ENCODE measurements at regions not wholly inside any gene's neighbourhood (a gene's known extent, or its start where the extent isn't known, plus 50 kb on each side); places are given as distances from the start of the nearest gene placed in this dataset.

DNA sequence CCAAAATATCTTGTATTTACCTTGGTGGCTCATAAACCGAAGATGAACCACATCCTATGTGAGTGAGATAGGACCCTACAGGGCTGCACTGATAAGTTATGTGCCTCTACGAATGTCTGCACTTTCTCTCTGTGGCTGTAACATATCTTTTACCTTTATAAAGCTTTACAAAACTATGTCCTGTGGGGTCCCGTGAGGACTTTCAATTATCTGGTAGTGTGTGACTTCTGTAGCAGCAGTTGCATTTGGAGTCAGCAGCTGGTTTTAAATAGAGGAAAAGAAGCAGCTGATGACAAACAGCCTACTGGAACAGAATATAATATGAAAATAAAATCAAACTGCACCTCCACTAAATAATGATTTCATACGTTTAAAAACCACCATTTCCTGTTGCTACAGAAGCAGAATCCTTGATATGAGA lies 222.4 kb upstream of the GNAI1 start:
- TF ChIP-seq, protein P1, sequence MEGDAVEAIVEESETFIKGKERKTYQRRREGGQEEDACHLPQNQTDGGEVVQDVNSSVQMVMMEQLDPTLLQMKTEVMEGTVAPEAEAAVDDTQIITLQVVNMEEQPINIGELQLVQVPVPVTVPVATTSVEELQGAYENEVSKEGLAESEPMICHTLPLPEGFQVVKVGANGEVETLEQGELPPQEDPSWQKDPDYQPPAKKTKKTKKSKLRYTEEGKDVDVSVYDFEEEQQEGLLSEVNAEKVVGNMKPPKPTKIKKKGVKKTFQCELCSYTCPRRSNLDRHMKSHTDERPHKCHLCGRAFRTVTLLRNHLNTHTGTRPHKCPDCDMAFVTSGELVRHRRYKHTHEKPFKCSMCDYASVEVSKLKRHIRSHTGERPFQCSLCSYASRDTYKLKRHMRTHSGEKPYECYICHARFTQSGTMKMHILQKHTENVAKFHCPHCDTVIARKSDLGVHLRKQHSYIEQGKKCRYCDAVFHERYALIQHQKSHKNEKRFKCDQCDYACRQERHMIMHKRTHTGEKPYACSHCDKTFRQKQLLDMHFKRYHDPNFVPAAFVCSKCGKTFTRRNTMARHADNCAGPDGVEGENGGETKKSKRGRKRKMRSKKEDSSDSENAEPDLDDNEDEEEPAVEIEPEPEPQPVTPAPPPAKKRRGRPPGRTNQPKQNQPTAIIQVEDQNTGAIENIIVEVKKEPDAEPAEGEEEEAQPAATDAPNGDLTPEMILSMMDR (IDR thresholded peaks at IDR 0.05; ENCODE audit: extremely low read depth in 1 of 2, insufficient read depth in 1 of 2, low read depth in 1 of 2, low read length in 2 of 2), result no peak
- TF ChIP-seq, protein P2, sequence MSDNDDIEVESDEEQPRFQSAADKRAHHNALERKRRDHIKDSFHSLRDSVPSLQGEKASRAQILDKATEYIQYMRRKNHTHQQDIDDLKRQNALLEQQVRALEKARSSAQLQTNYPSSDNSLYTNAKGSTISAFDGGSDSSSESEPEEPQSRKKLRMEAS (IDR thresholded peaks at IDR 0.05; ENCODE audit: insufficient read depth, insufficient read length), result no peak
- no peak for TF ChIP-seq POLR2AphosphoS5 (IDR thresholded peaks at IDR 0.05; ENCODE audit: insufficient read depth, low read depth, low read length)
- no peak for TF ChIP-seq POLR2A (IDR thresholded peaks at IDR 0.05; ENCODE audit: low read depth, low read length)
- TF ChIP-seq EZH2 (IDR thresholded peaks at IDR 0.05; ENCODE audit: borderline replicate concordance, low read depth, low read length, severe bottlenecking), result no peak

All from endothelial cell of umbilical vein (primary cell).